IMR-90 (cell line): ENCODE measurements at regions not wholly inside any gene's neighbourhood (a gene's known extent, or its start where the extent isn't known, plus 50 kb on each side); places are given as distances from the start of the nearest gene placed in this dataset.

Experiments used
- CTCF ChIP-seq: conservative IDR thresholded peaks from 2 replicates; pipeline ENCODE4 v1.5.1; 2012; ENCODE audit warnings: mild to moderate bottlenecking, low read depth, low read length, improper control_type of control experiment
- ELK1 ChIP-seq: fragments of 150-350 bp; IDR thresholded peaks from 2 replicates; pipeline ENCODE4 v1.6.1; 2016; ENCODE audit warnings: low read depth, mild to moderate bottlenecking, low read length, moderate library complexity, borderline replicate concordance
- FOS ChIP-seq: fragments of 150-350 bp; IDR thresholded peaks from 2 replicates; pipeline ENCODE4 v1.6.1; 2016; ENCODE audit warnings: low read depth, low read length
- MAFK ChIP-seq: IDR thresholded peaks from 2 replicates; pipeline ENCODE4 v1.6.1; 2012; ENCODE audit warnings: low read depth, low read length, improper control_type of control experiment
- POLR2A ChIP-seq: IDR thresholded peaks from 2 replicates; pipeline ENCODE4 v1.6.1; 2012; ENCODE audit warnings: mild to moderate bottlenecking, low read depth, low read length
- RAD21 ChIP-seq: IDR thresholded peaks from 2 replicates; pipeline ENCODE4 v1.6.1; 2012; ENCODE audit warnings: low read length, improper control_type of control experiment
- RFX5 ChIP-seq: IDR thresholded peaks from 2 replicates; pipeline ENCODE4 v1.8.0; 2012; ENCODE audit warnings: low read depth, mild to moderate bottlenecking, low read length, moderate library complexity
- SMC3 ChIP-seq: fragments of 150-350 bp; IDR thresholded peaks from 2 replicates; pipeline ENCODE4 v1.6.1; 2016; ENCODE audit warnings: low read depth, mild to moderate bottlenecking, antibody characterized with exemption, low read length, moderate library complexity

- TF ChIP-seq CTCF: no peak
- TF ChIP-seq POLR2A: no peak
- TF ChIP-seq RAD21: no peak
- no peak for TF ChIP-seq MAFK
- no peak for TF ChIP-seq SMC3
- TF ChIP-seq RFX5: no peak
- no peak for TF ChIP-seq FOS
- no peak for TF ChIP-seq ELK1
These were observed 528.9 kb downstream of the COL12A1 start for GRCh38 chr6:74676906-74677305.
